Superior temporal gyrus (tissue), 1 donor: ENCODE measurements at regions not wholly inside any gene's neighbourhood (a gene's known extent, or its start where the extent isn't known, plus 50 kb on each side); places are given as distances from the start of the nearest gene placed in this dataset.
"Not testable (repeated sequence)": the region's sequence is repeated elsewhere in the genome, so short reads cannot be mapped to it uniquely, and the experiment has no call there.

ENCODE experiments used
- DNase-seq: peaks from one replicate; pipeline ENCODE4 v3.0.0-alpha.2; 2016; ENCODE audit errors: extremely low spot score

DNA sequence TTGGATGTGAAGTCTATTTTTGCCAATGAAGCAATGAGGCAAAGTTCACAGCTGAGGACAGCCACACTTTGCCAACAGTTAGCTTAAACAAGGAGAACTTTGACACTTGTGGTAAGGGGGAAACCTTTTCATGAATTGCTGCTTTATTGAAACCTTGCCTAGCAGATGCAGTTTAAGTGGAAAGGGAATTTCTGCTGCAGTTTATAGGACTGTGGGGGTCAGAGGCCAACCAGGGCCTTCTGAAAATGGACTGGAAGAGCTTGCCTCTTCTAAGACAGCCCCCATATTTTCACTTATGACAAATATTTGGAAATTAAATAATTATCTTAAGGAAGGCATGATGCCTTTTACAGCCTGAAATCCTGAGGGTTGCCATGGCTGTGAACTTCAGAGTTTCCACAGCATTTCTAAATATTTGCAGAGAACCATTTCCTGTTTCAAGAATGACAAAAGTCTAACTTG lies 550.3 kb downstream of the RAB28 start:
- no peak for DNase-seq

DNA sequence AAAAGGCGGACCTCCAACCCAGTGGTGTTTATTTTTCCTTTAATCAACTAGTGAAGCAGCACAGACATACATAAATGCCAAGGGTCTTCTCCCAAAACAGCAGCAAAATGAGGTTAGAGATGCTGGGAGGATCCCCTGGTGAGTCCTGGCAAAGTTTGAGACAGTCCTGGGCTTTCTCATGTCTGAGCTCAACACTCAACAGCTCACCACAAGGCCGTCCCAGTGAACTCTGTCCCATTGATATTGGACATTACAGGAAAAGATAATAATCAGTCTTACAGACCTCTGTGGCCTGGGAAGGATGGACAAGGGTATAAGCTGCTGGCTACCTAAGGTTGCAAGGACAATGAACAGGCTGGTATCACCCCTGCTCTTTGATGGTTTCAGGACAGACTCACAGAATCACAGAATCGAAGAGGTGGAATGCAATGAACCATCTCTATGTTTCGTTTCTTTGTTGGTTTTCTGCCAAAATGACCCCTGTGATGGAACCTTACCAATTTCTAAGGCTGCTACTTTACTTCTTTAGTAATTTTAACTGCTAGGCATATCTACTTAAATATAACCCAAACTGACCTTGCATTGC lies 551.8 kb downstream of the RAB28 start:
- DNase-seq, result no peak

DNA sequence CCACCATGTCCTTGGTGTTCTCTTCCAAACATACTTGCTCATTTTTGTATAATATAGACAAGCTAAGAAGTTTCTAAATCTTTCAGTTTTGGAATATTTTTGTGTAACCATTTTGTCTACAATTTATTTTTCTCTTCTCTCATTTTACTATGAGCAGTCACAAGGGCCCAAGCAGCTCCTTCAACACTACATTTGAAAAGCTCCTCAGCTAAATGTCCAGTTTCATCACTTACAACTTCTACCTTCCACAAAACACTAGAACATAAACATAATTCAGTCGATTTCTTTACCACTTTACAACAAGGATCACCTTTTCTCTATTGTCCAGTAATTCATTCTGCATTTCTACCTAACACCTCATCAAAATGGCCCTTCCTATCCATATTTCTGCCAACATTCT lies 554.4 kb downstream of the RAB28 start:
- no peak for DNase-seq

DNA sequence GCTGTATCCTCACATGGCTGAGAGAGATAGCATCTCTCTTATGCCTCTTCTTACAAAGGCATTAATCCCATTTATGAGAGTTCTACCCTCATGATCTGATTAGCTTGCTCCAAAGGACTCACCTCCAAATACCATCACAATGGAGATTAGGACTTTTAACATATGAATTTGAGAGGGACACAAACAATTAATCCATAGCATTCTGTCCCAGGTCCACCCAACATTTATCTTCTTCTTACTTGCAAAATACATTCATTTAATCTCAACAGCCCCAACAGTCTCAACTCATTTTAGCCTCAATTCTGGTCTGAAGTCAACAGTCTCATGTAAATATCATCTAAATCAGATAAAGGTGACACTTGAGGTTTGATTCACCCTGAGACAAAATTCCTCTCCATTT lies 555.4 kb downstream of the RAB28 start:
- DNase-seq, result no peak

DNA sequence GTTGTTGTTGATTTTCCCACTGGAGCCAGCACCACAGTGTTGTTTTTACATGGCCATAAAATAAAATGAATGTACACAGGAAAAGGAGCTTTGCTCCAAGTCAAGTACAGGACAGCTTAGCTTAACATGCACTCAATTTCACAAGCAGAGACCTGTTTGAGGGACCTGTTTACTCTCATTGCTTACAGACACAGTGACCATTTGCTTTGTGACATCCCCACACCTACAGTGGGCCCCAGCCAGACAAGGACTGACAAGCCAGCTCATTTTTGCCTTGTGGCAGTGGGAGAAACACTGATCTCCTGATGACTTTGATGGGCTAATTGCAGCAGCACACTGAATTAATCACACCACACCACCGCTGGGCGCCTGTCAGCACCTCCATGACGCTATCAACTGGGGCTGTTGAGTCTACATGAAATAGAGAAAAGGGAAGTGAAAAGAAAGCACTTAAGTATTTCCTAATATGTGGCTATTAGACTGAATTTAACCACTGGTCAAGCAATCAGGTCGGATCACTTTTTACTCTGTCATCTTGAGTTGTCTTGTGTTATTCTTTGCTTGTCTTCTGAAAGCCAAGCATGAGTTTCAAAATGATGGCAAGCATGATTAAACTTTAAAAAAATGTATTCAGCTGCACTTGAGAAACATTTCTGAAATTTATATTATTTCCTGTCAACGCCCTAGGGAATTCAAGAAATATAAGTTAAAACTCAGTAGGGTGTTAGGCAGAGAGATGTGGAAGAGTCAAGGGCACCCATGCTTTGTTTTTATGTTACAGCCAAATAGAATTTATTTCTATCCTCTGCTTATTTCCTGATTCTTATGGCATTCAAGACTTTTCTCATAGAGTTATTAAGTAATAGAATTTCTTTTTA lies 557.7 kb downstream of the RAB28 start:
- DNase-seq, result no peak

DNA sequence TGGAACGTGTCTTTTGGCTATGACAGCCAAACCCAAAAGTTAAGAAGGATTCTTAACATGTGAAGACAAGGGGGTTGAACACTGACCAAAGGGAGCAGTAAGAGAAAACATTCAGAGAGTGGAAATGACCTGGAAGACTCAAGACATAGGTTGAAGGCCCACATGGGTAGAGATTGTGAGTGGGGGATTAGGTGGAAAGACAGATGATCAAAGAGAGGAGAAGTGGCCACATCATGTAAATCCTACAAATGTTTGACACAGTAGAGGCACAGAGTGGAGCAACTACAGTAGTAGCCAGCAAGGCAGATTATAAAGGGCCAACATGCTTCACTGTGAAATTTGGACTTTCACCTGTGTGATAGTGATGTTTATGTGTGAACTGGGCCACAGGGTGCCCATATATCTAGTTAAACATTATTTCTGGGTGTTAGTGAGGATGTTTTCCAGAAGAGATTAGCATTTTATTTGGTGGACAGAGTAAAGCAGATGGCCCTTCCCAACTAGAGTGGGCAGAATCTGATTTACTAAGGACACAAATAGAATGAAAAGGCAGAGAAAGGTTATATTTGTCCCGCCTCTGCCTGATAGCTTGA lies 559.3 kb downstream of the RAB28 start:
- DNase-seq, result no peak

GRCh38 chr4:12924253-12924652 lies 559.9 kb downstream of the RAB28 start:
- no peak for DNase-seq

DNA sequence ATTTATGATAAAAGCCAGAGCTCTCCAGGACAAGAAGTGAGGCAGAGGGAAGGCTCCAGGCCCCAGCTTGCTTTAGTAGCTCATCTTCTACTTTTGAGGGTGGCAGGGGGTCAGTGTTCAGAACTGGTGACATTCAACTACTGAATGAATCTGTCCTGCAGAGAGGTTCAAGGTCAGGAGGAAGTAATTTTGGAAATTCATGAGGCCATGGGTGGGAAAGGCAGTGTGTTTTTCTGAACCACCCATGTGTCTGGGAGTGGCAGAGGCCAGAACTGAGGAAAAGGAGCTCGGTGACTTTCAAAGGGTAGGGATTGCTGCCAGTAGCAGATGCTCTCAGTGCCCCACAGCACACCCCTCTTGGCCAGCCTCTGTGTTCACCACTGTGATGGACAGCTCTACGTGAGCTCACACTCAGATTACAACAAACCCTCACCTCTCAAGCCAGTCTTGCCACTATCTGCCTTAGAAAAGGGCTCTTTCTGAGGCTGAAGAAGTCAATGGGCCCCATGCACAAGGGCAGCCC lies 571.2 kb downstream of the RAB28 start:
- DNase-seq, result no peak

- no peak for DNase-seq
These were observed 572.3 kb downstream of the RAB28 start for GRCh38 chr4:12911750-12912358.

DNA sequence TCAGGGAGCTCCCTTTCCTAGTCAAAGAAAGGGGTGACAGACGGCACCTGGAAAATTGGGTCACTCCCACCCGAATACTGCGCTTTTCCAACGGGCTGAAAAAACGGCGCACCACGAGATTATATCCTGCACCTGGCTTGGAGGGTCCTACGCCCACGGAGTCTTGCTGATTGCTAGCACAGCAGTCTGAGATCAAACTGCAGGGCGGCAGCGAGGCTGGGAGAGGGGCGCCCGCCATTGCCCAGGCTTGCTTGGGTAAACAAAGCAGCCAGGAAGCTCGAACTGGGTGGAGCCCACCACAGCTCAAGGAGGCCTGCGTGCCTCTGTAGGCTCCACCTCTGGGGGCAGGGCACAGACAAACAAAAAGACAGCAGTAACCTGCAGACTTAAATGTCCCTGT lies 580.5 kb downstream of the RAB28 start:
- DNase-seq, result not testable (repeated sequence)

DNA sequence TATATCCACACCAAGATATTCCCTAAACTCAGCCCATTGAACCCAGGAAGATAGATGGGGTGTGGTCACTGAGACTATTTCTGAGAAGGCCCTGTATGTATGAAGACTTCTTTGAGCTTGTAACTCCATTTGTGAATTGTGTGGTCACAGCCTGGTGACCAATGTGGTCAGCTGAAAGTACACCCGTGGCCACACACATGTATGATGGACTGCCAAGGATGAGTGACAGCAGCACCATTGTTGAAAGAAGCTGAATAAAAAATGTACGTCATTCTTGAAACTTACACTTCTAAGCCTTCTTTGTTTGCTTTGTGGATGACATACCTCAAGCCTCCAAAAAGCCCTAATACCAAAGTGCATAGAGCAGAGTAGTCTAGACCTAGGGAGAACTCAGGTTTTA lies 581.4 kb downstream of the RAB28 start:
- DNase-seq, result no peak

- DNase-seq, result no peak
These were observed 586.2 kb downstream of the RAB28 start for GRCh38 chr4:12897954-12898353.

DNA sequence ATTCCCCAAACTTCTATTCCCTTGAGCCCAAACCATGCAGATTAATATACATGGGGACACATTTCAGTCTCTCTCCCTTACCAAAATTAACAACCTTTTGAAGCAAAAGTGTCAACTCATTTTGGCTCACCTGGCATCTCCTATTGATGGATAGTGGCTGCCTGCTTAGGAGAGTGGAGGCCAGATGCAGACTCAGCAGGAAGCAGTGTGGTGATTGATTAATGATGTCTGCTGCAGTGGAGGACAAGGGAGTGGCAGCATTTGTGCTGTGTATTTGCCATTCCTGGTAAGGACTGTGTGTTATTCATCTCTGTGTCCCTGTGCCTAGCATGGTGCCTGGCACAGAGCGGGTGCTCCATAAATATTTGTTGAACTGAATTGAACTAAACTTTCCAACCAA lies 590.1 kb downstream of the RAB28 start:
- no peak for DNase-seq

DNA sequence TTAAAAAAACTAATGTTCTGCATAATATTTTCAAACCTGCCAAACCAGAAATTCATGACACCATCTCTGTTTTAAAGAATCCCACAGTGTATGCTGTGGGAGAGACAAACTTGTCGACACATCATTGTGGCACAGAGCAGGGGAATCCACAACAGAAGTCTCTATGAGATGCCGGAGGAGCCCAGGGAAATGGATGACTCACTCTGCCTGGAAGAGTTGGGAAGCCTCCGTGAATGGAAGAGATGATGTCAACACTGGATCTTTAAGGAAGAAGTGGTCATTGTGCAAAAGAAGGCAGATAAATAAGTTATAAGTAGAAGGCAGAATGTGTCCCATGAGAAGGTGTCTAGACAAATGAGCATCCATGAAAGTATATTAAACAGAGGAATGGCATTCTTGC lies 595.1 kb downstream of the RAB28 start:
- no peak for DNase-seq

DNA sequence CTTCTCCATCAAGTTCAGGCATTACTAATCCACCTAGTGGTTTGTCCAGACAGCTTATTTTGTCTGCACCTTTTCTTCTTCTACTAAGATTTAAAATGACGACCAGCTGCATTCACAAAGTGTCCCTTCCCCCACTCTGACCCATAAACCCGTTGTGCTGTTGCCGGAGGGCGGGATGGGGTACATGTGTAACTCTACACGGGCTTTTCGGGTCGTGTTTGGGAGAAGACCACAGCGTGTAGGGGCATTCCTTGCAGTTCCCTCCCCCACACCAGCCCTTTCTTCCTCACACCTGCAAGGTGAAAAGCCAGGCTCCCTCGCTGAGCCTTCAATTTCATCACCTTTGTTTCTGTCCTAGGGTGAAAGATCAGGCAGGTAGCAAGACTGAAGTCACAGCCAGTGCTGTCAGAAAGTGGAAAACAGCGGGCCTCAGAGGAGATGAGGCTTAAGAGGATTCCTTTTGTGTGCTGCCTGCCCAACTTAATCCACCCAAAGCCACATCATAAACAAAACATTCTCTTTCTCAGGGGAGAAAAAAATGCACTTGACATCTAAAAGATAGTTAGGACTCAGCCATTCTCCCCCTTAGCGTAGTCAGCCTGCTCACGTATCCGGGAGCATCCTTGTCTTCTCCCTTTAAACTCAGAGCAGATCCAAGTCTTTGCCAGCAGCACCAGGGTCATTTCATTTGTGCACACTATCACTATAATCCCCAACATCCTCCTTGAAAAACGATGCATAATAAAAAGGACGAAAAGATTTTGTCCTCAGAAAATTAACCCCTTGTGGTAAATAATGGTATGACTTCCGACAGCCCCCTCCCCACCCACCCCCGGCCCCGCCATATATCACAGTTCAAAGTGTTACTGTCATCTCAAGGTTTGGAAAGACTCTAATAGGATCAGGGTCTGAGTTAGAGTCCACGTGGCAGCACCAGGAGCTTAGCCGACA lies 599.0 kb downstream of the RAB28 start:
- no peak for DNase-seq

DNA sequence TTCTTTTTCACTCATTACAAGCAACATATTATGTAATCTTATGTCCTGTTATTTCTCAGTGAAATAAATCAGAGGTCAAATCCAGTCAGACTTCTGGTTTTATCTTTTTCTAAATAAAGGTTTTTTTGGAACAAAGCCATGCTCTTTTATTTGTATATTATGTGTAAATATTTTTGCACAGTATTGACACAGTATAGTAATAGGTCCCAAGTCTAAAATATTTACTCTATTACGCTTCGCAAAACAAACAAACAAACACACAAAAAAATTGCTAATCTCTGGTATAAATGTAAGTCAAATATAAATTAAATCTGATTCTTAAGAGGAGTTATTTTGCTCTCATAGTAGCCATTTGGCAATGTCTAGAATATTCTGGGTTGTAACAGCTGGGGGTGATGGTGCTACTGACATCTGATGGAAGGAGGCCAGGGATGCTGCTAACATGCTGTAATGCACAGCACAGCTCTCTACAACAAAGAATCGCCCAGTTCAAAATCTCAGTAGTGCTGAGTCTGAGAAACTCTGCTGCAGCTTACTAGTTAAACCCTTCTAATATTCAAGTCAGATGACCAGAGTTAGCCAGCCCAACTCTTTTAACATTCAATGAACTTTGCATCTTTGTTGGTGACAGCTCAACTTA lies 602.1 kb downstream of the RAB28 start:
- DNase-seq, result peak; percentile 17

DNA sequence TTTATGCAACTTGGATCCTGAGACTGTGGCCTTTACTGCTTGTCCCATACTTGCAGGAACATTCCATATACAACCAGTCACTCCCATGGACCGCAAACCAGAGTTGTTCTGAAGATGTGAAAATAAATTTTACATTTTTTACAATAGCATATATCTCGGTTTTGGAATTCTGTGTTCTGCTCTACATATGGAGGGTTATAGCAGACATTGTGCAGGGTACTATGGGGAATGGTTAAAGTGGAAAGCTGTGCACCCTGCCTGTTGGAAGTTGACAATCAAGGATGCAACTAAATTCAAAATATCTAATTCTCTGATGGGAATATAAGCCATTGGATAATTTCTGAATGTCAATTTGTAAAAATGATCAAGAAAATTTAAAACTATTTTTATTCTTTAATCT lies 603.3 kb downstream of the RAB28 start:
- DNase-seq, result no peak

DNA sequence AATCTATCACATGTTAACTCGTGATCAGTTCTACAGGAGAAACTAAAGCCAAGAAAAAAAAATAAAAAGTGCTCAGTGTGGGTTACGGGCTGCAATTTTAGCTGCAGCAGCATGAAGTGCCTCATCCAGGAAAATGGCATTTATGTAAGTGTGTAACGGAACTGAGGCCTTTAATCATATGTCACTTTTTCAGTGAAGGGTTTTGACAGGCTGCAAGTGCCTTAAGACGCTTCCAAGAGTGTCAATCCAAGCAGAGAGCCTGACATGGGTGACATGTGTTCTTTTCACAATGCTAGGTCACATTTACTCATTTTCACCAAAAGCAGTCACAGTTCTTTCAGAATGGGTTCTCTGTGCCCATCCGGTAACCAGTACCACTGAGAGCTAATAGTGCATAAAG lies 604.6 kb downstream of the RAB28 start:
- DNase-seq, result no peak

GRCh38 chr4:12875640-12876243 lies 608.4 kb downstream of the RAB28 start:
- DNase-seq, result no peak

- DNase-seq, result no peak
These were observed 610.8 kb downstream of the RAB28 start for GRCh38 chr4:12873351-12873750.
